H1 (cell line): ENCODE measurements at regions not wholly inside any gene's neighbourhood (a gene's known extent, or its start where the extent isn't known, plus 50 kb on each side); places are given as distances from the start of the nearest gene placed in this dataset.

Source experiments
- CTCF ChIA-PET: fragments of 300-600 bp; sonication (Branson Sonifier 250); formaldehyde crosslinking; loops from one replicate; lab custom pipeline; 2021; ENCODE audit not compliant: partially characterized antibody; lab: Charles Lee
- POLR2A ChIA-PET: fragments of 300-600 bp; sonication (Branson Sonifier 250); formaldehyde crosslinking; loops from one replicate; lab custom pipeline; 2021; ENCODE audit warnings: inconsistent platforms; ENCODE audit not compliant: partially characterized antibody; lab: Charles Lee
- DNase-seq, 2 experiments: peaks; one replicate each; pipeline versions ENCODE4 v3.0.0 to v3.0.0-alpha.2; 2010 to 2022; ENCODE audit warnings: low spot score in 2 of 2, low read depth in 1 of 2, mixed read lengths in 1 of 2
- FAIRE-seq: peaks from 2 replicates; lab custom pipeline; 2011; peaks lifted over from hg19 to GRCh38; lab: Jason Lieb, UNC
- H2AFZ ChIP-seq: 2 replicates; pipeline ENCODE4 v1.8.1; 2012; ENCODE audit warnings: low read length, inconsistent platforms
- H2AK5ac ChIP-seq: 2 replicates; pipeline ENCODE4 v1.6.1; 2013; ENCODE audit warnings: low read depth, low read length
- H2BK120ac ChIP-seq: replicated peaks from 2 replicates; pipeline ENCODE3; 2013; ENCODE audit warnings: low read depth, low read length, inconsistent platforms
- H2BK12ac ChIP-seq: 2 replicates; pipeline ENCODE4 v1.6.1; 2013; ENCODE audit warnings: low read depth, low read length
- H2BK15ac ChIP-seq: 2 replicates; pipeline ENCODE4 v1.6.1; 2013; ENCODE audit warnings: low read length
- H2BK20ac ChIP-seq: 2 replicates; pipeline ENCODE4 v1.6.1; 2013; ENCODE audit warnings: low read length
- H2BK5ac ChIP-seq: 2 replicates; pipeline ENCODE4 v1.6.1; 2013; ENCODE audit warnings: low read depth, low read length
- H3K14ac ChIP-seq: 2 replicates; pipeline ENCODE4 v1.6.1; 2013; ENCODE audit warnings: inconsistent platforms; ENCODE audit not compliant: insufficient read length
- H3K18ac ChIP-seq: 2 replicates; pipeline ENCODE4 v1.6.1; 2013; ENCODE audit warnings: low read length; ENCODE audit errors: extremely low read depth
- H3K23ac ChIP-seq: 2 replicates; pipeline ENCODE4 v1.6.1; 2013; ENCODE audit warnings: inconsistent platforms; ENCODE audit not compliant: insufficient read length
- H3K23me2 ChIP-seq: 2 replicates; pipeline ENCODE4 v1.6.1; 2013; ENCODE audit warnings: low read depth, low read length
- H3K27ac ChIP-seq: 2 replicates; pipeline ENCODE4 v1.6.1; 2011; ENCODE audit warnings: low read depth, low read length, inconsistent platforms
- H3K27me3 ChIP-seq, 4 experiments: replicated peaks in 1 of 4; 1 replicate in 1 of 4; 2 replicates in 3 of 4; pipeline versions ENCODE4 v1.6.1 to v1.8.1; 2011 to 2013; ENCODE audit warnings: low read length in 3 of 4, mild to moderate bottlenecking in 3 of 4, inconsistent platforms in 2 of 4, mixed read lengths in 2 of 4, moderate library complexity in 1 of 4; ENCODE audit not compliant: control insufficient read depth in 3 of 4, insufficient read depth in 3 of 4; ENCODE audit errors: extremely low read depth in 1 of 4
- H3K36me3 ChIP-seq, 4 experiments: 2 replicates each; pipeline versions ENCODE4 v1.6.1 to v1.8.1; 2011 to 2013; ENCODE audit warnings: mild to moderate bottlenecking in 4 of 4, low read length in 3 of 4, moderate library complexity in 2 of 4, control low read depth in 1 of 4, inconsistent platforms in 1 of 4; ENCODE audit not compliant: insufficient read depth in 4 of 4, control insufficient read depth in 2 of 4
- H3K4ac ChIP-seq: replicated peaks from 2 replicates; pipeline ENCODE3; 2013; ENCODE audit warnings: low read length, low read depth, mixed read lengths, inconsistent platforms; ENCODE audit not compliant: insufficient read length
- H3K4me1 ChIP-seq, 4 experiments: replicated peaks in 1 of 4; 1 replicate in 1 of 4; 2 replicates in 3 of 4; pipeline versions ENCODE4 v1.6.1 to v1.8.1; 2011 to 2013; ENCODE audit warnings: low read length in 3 of 4, inconsistent platforms in 2 of 4, mixed read lengths in 1 of 4; ENCODE audit not compliant: insufficient read depth in 4 of 4, control insufficient read depth in 3 of 4
- H3K4me2 ChIP-seq, 2 experiments: 2 replicates each; pipeline versions ENCODE4 v1.6.1 to v1.8.1; 2011 to 2013; ENCODE audit warnings: low read depth in 2 of 2, low read length in 2 of 2, control low read depth in 1 of 2, inconsistent platforms in 1 of 2, mild to moderate bottlenecking in 1 of 2; ENCODE audit not compliant: insufficient read depth in 1 of 2
- H3K4me3 ChIP-seq, 4 experiments: fragments of 200-600, 300-600 bp in 1 of 4; sonication (generic), shearing (Covaris generic), sonication (Bioruptor Twin) in 1 of 4; 2 replicates each; pipeline versions ENCODE4 v1.5.1 to v1.8.1; 2011 to 2016; ENCODE audit warnings: low read length in 4 of 4, low read depth in 3 of 4, control low read depth in 2 of 4, inconsistent platforms in 2 of 4, mild to moderate bottlenecking in 2 of 4, mixed read lengths in 1 of 4, moderate library complexity in 1 of 4; ENCODE audit not compliant: insufficient read depth in 2 of 4; ENCODE audit errors: extremely low read depth in 1 of 4
- H3K56ac ChIP-seq: replicated peaks from 2 replicates; pipeline ENCODE3; 2013; ENCODE audit warnings: low read depth, mild to moderate bottlenecking, mixed read lengths, low read length, inconsistent platforms; ENCODE audit not compliant: insufficient read length
- H3K79me1 ChIP-seq: 2 replicates; pipeline ENCODE4 v1.6.1; 2013; ENCODE audit warnings: low read depth, low read length, control low read depth
- H3K79me2 ChIP-seq, 2 experiments: 2 replicates each; pipeline versions ENCODE4 v1.6.1 to v1.8.1; 2012 to 2013; ENCODE audit warnings: low read length in 2 of 2, mild to moderate bottlenecking in 2 of 2, inconsistent platforms in 1 of 2; ENCODE audit not compliant: insufficient read depth in 2 of 2, control insufficient read depth in 1 of 2
- H3K9ac ChIP-seq, 4 experiments: replicated peaks in 1 of 4; 1 replicate in 1 of 4; 2 replicates in 3 of 4; pipeline versions ENCODE4 v1.6.1 to v1.8.1; 2011 to 2013; ENCODE audit warnings: low read depth in 3 of 4, low read length in 3 of 4, control low read depth in 2 of 4, mild to moderate bottlenecking in 2 of 4, moderate library complexity in 2 of 4, inconsistent platforms in 1 of 4; ENCODE audit errors: extremely low read depth in 1 of 4
- H3K9me3 ChIP-seq, 2 experiments: 2 replicates each; pipeline versions ENCODE4 v1.6.1 to v1.8.1; 2012 to 2013; ENCODE audit warnings: mild to moderate bottlenecking in 2 of 2, moderate library complexity in 2 of 2, control low read depth in 1 of 2, inconsistent platforms in 1 of 2, low read depth in 1 of 2, low read length in 1 of 2, mixed read lengths in 1 of 2; ENCODE audit not compliant: insufficient read depth in 2 of 2
- H4K20me1 ChIP-seq, 2 experiments: replicated peaks in 1 of 2; 2 replicates each; pipeline versions ENCODE3 to v1.8.1; 2011 to 2013; ENCODE audit warnings: inconsistent platforms in 2 of 2, low read length in 2 of 2, mild to moderate bottlenecking in 1 of 2; ENCODE audit not compliant: insufficient read depth in 2 of 2, control insufficient read depth in 1 of 2
- H4K5ac ChIP-seq: 2 replicates; pipeline ENCODE4 v1.6.1; 2013; ENCODE audit warnings: low read length, low read depth, mixed read lengths, inconsistent platforms; ENCODE audit not compliant: insufficient read length
- H4K8ac ChIP-seq: 2 replicates; pipeline ENCODE4 v1.8.0; 2013; ENCODE audit warnings: mild to moderate bottlenecking, moderate library complexity, low read length, inconsistent platforms; ENCODE audit not compliant: insufficient read depth; ENCODE audit errors: extremely low read depth
- H4K91ac ChIP-seq: replicated peaks from 2 replicates; pipeline ENCODE3; 2013; ENCODE audit warnings: low read length, mixed read lengths, inconsistent platforms; ENCODE audit not compliant: insufficient read length
- ASH2L ChIP-seq: fragments of 200-600, 300-600 bp; sonication (generic); IDR thresholded peaks from one replicate; pipeline ENCODE4 v1.7.1; 2017; ENCODE audit warnings: low read length
- CBX8 ChIP-seq: fragments of 300-800, 300-1000 bp; sonication (generic); IDR thresholded peaks from 2 replicates; pipeline ENCODE4 v1.7.1; 2016; ENCODE audit warnings: low read depth, low read length, borderline replicate concordance
- CEBPB ChIP-seq: IDR thresholded peaks from 2 replicates; pipeline ENCODE4 v1.6.1; 2012; ENCODE audit warnings: low read depth, low read length
- CTBP2 ChIP-seq: IDR thresholded peaks from 2 replicates; pipeline ENCODE4 v1.7.0; 2011; ENCODE audit warnings: borderline replicate concordance, mild to moderate bottlenecking, moderate library complexity, mixed read lengths, low read length; ENCODE audit not compliant: insufficient read depth, insufficient read length
- RFX5 ChIP-seq: IDR thresholded peaks from 2 replicates; pipeline ENCODE4 v1.6.1; 2011; ENCODE audit warnings: low read depth, low read length, improper control_type of control experiment, borderline replicate concordance
- RXRA ChIP-seq: IDR thresholded peaks from 2 replicates; pipeline ENCODE4 v1.6.1; 2011; ENCODE audit warnings: low read depth, mild to moderate bottlenecking, low read length, moderate library complexity; ENCODE audit not compliant: insufficient read depth
- SIX5 ChIP-seq: IDR thresholded peaks from 2 replicates; pipeline ENCODE4 v1.6.1; 2011; ENCODE audit warnings: mild to moderate bottlenecking, low read depth, low read length
- SP1 ChIP-seq: IDR thresholded peaks from 2 replicates; pipeline ENCODE4 v1.6.1; 2011; ENCODE audit warnings: low read depth, low read length
- SRF ChIP-seq: IDR thresholded peaks from 2 replicates; pipeline ENCODE4 v1.6.1; 2011; ENCODE audit warnings: mild to moderate bottlenecking, low read depth, low read length, moderate library complexity
- TAF1 ChIP-seq: IDR thresholded peaks from 2 replicates; pipeline ENCODE4 v1.6.1; 2011; ENCODE audit warnings: mild to moderate bottlenecking, low read depth, low read length
- WGBS, 2 experiments: shearing (Covaris generic) in 1 of 2; methylation state at CpG; one replicate each; pipeline versions ENCODE4 v1.1.6 to v1.1.7; 2013 to 2015; ENCODE audit warnings: low lambda C conversion rate in 2 of 2, mixed read lengths in 2 of 2, inconsistent platforms in 1 of 2, low coverage in 1 of 2, missing lambda C conversion rate in 1 of 2; ENCODE audit not compliant: insufficient replicate concordance in 2 of 2, insufficient coverage in 1 of 2, insufficient read length in 1 of 2; ENCODE audit errors: extremely low coverage in 1 of 2, missing lambda C conversion rate in 1 of 2; 5-methylcytosine and 5-hydroxymethylcytosine counted together

GRCh38 chr16:20247076-20247475 lies 80.2 kb downstream of the GP2 start:
- H3K9me3 ChIP-seq, result no peaks in the 10 kb centered on the region
- H4K8ac ChIP-seq, result no peak overlapping the region
- H2BK5ac ChIP-seq, result no peak overlapping the region
- no peak overlapping the region for H3K4me3 ChIP-seq
- no peak overlapping the region for H2BK20ac ChIP-seq
- H2AK5ac ChIP-seq, result no peak overlapping the region
- H3K14ac ChIP-seq, result no peak overlapping the region
- no peak overlapping the region for H3K23ac ChIP-seq
- no peaks in the 10 kb centered on the region for H3K79me1 ChIP-seq
- H2BK12ac ChIP-seq, result no peak overlapping the region
- no peak for DNase-seq
- H3K18ac ChIP-seq, result no peak overlapping the region
- no peak overlapping the region for H4K91ac ChIP-seq
- no peaks in the 10 kb centered on the region for H3K36me3 ChIP-seq
- no peak overlapping the region for H2AFZ ChIP-seq
- no peak overlapping the region for H3K4me2 ChIP-seq
- H4K5ac ChIP-seq, result no peak overlapping the region
- no peak overlapping the region for H3K56ac ChIP-seq
- H3K23me2 ChIP-seq, result no peaks in the 10 kb centered on the region
- FAIRE-seq, result no peak
- ChIA-PET CTCF (interaction anchor here (1.4 kb wide), 1 partner anchor 64 kb away, joined by 3 read pairs; no protein-coding TSS in a partner anchor), POLR2A (no interaction called here)
- H3K9ac ChIP-seq, result no peak overlapping the region
- 92% methylated on average over 3 of the region's 3 CpGs; no CpG with 5 or more reads in 1 of the 2 experiments for WGBS, 2 experiments
- no peak for TF ChIP-seq ASH2L
- TF ChIP-seq CBX8, result no peak
- no peak for TF ChIP-seq SP1
- TF ChIP-seq SRF, result no peak
- TF ChIP-seq RFX5, result no peak
- TF ChIP-seq CTBP2, result no peak
- TF ChIP-seq TAF1, result no peak
- TF ChIP-seq CEBPB, result no peak
- no peak for TF ChIP-seq RXRA
- no peak for TF ChIP-seq SIX5
- no peak overlapping the region for H3K27ac ChIP-seq
- H4K20me1 ChIP-seq, result no peaks in the 10 kb centered on the region
- H3K4ac ChIP-seq, result no peak overlapping the region
- H2BK120ac ChIP-seq, result no peak overlapping the region
- peaks cover 0 to 5% (median 3%) of the 10 kb centered on the region in 4 experiments; a peak in 3 of 7 replicates for H3K4me1 ChIP-seq
- H2BK15ac ChIP-seq, result no peak overlapping the region
- H3K79me2 ChIP-seq, result no peaks in the 10 kb centered on the region
- H3K27me3 ChIP-seq, result no peaks in the 10 kb centered on the region
